ENCODE measurements at regions not wholly inside any gene's neighbourhood (a gene's known extent, or its start where the extent isn't known, plus 50 kb on each side); places are given as distances from the start of the nearest gene placed in this dataset.

DNA sequence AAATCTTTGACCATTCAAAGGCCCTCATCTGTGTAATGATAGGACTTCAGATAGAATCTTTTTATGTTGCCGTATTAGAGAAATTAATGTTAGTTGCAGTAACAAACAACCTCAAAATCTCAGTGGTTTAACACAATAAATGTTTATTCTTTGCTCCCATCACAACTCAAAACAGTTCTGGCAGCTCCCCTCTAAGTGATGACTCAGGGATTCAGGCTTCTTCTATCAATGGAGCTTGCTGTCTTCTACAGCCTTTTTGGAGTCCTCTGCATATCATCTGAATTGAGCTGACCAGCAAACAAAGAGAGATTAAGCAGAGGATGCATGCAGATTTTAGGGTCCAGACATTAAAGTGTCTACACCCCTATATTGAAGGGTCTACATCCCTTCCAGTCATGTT is 59.1 kb upstream of the RAB3GAP2 start:
- Histone ChIP-seq H3K4me1 (ENCODE audit: insufficient read depth) (no peaks in the 10 kb centered on the region), H3K27ac (no peak overlapping the region), H2AFZ (no peak overlapping the region), H3K36me3 (replicated peaks; ENCODE audit: insufficient read depth, low read depth) (no peaks in the 10 kb centered on the region), H3K9me2 (replicated peaks; ENCODE audit: insufficient read depth) (no peaks in the 10 kb centered on the region), H4K20me1 (ENCODE audit: insufficient read depth, poor library complexity, severe bottlenecking) (no peaks in the 10 kb centered on the region), H3K79me2 (no peaks in the 10 kb centered on the region), H3K27me3 (no peaks in the 10 kb centered on the region), H3K4me3 (no peak overlapping the region), H3K4me2 (no peak overlapping the region), H3K9me3 (ENCODE audit: low read depth) (no peaks in the 10 kb centered on the region)
- 91% methylated on average over 1 of the region's 1 CpG for WGBS (ENCODE audit: low lambda C conversion rate, missing lambda C conversion rate)
- DNase-seq (ENCODE audit: low spot score): no peak
- TF ChIP-seq EZH2phosphoT487 (IDR thresholded peaks at IDR 0.05; ENCODE audit: low read depth, severe bottlenecking, unreplicated experiment): no peak

GRCh38 chr1:220330265-220330664 is 58.0 kb upstream of the RAB3GAP2 start:
- no peak overlapping the region for H3K4me2 ChIP-seq
- no peak overlapping the region for H2AFZ ChIP-seq
- H4K20me1 ChIP-seq (ENCODE audit: insufficient read depth, poor library complexity, severe bottlenecking): no peaks in the 10 kb centered on the region
- H3K27me3 ChIP-seq: no peaks in the 10 kb centered on the region
- no peak overlapping the region for H3K27ac ChIP-seq
- H3K4me1 ChIP-seq (ENCODE audit: insufficient read depth): no peaks in the 10 kb centered on the region
- H3K36me3 ChIP-seq (replicated peaks; ENCODE audit: insufficient read depth, low read depth): no peaks in the 10 kb centered on the region
- H3K4me3 ChIP-seq: no peak overlapping the region
- peak; percentile 8 for DNase-seq (ENCODE audit: low spot score)
- TF ChIP-seq EZH2 (IDR thresholded peaks at IDR 0.05; ENCODE audit: borderline replicate concordance) (no peak), EZH2phosphoT487 (IDR thresholded peaks at IDR 0.05; ENCODE audit: low read depth, severe bottlenecking, unreplicated experiment) (no peak), CTCF (IDR thresholded peaks at IDR 0.05; ENCODE audit: poor library complexity) (no peak)
- no peaks in the 10 kb centered on the region for H3K9me3 ChIP-seq (ENCODE audit: low read depth)
- no peaks in the 10 kb centered on the region for H3K79me2 ChIP-seq
- WGBS (ENCODE audit: low lambda C conversion rate, missing lambda C conversion rate): 63% methylated on average over 3 of the region's 3 CpGs
- H3K9me2 ChIP-seq (replicated peaks; ENCODE audit: insufficient read depth): no peaks in the 10 kb centered on the region

DNA sequence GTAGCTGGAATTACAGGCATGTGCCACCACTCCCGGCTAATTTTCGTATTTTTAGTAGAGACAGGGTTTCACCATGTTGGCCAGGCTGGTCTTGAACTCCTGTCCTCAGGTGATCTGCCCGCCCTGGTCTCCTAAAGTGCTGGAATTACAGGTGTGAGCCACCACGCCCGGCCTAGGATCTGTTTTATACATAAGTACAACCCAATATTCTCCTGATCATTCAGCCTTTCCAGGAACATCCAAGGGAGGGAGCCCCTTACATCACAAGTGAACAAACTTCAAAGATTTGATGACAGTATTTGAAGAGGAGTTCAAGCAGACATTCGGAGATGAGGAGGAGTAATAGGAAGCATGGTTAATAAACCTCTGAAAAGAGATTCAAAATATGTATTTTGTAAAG is 54.9 kb upstream of the RAB3GAP2 start:
- Histone ChIP-seq H3K4me2 (no peak overlapping the region), H3K79me2 (no peaks in the 10 kb centered on the region), H3K27me3 (no peaks in the 10 kb centered on the region), H3K27ac (no peak overlapping the region), H4K20me1 (ENCODE audit: insufficient read depth, poor library complexity, severe bottlenecking) (no peaks in the 10 kb centered on the region), H3K4me1 (ENCODE audit: insufficient read depth) (no peaks in the 10 kb centered on the region), H3K9me2 (replicated peaks; ENCODE audit: insufficient read depth) (no peaks in the 10 kb centered on the region), H2AFZ (no peak overlapping the region), H3K9me3 (ENCODE audit: low read depth) (no peaks in the 10 kb centered on the region), H3K36me3 (replicated peaks; ENCODE audit: insufficient read depth, low read depth) (no peaks in the 10 kb centered on the region), H3K4me3 (no peak overlapping the region)
- TF ChIP-seq EZH2phosphoT487 (IDR thresholded peaks at IDR 0.05; ENCODE audit: low read depth, severe bottlenecking, unreplicated experiment): no peak
- TF ChIP-seq CTCF (IDR thresholded peaks at IDR 0.05; ENCODE audit: poor library complexity): peak; percentile 3
- DNase-seq (ENCODE audit: low spot score): no peak
- WGBS (ENCODE audit: low lambda C conversion rate, missing lambda C conversion rate): 91% methylated on average over 6 of the region's 6 CpGs

DNA sequence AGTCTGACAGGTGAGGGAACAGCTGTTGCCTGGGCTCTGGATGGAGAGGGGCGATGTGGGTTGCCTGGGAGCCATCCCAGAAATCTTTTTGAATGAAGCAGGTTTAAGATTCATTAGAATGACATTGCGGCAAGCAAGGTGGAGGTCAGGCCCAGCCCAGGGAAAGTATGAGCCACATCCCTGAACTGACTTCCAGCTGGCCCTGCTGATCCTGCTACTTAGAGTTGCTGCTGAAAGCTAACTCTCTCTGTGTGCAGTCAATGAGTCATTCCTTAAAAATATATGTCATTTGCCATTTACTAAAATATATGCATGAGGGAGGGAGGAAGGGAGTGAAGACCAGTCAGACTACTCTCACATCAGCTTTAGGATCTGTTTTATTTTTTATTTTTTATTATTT is 54.3 kb upstream of the RAB3GAP2 start:
- no peak overlapping the region for H3K4me3 ChIP-seq
- no peaks in the 10 kb centered on the region for H3K4me1 ChIP-seq (ENCODE audit: insufficient read depth)
- H3K9me3 ChIP-seq (ENCODE audit: low read depth): no peaks in the 10 kb centered on the region
- no peaks in the 10 kb centered on the region for H3K36me3 ChIP-seq (replicated peaks; ENCODE audit: insufficient read depth, low read depth)
- no peak overlapping the region for H2AFZ ChIP-seq
- H3K9me2 ChIP-seq (replicated peaks; ENCODE audit: insufficient read depth): no peaks in the 10 kb centered on the region
- no peak overlapping the region for H3K27ac ChIP-seq
- WGBS (ENCODE audit: low lambda C conversion rate, missing lambda C conversion rate): 96% methylated on average over 2 of the region's 2 CpGs
- H3K4me2 ChIP-seq: no peak overlapping the region
- no peak for TF ChIP-seq CTCF (IDR thresholded peaks at IDR 0.05; ENCODE audit: poor library complexity)
- TF ChIP-seq EZH2phosphoT487 (IDR thresholded peaks at IDR 0.05; ENCODE audit: low read depth, severe bottlenecking, unreplicated experiment): no peak
- no peak for TF ChIP-seq EZH2 (IDR thresholded peaks at IDR 0.05; ENCODE audit: borderline replicate concordance)
- no peaks in the 10 kb centered on the region for H4K20me1 ChIP-seq (ENCODE audit: insufficient read depth, poor library complexity, severe bottlenecking)
- no peaks in the 10 kb centered on the region for H3K27me3 ChIP-seq
- no peaks in the 10 kb centered on the region for H3K79me2 ChIP-seq
- DNase-seq (ENCODE audit: low spot score): no peak

Measured in hepatocyte (in vitro differentiated cells).